Hematopoietic multipotent progenitor cell treated with erythropoietin and hydrocortisone succinate and interleukin-3 and kit ligand, for 4 days (in vitro differentiated cells): ENCODE measurements at regions not wholly inside any gene's neighbourhood (a gene's known extent, or its start where the extent isn't known, plus 50 kb on each side); places are given as distances from the start of the nearest gene placed in this dataset.
"Not testable (repeated sequence)": the region's sequence is repeated elsewhere in the genome, so short reads cannot be mapped to it uniquely, and the experiment has no call there.

ENCODE experiments used
- DNase-seq: peaks from one replicate; pipeline ENCODE4 v3.0.0-alpha.2; 2015

- no peak for DNase-seq
Observed at GRCh38 chr7:81162771-81163525, 244.1 kb upstream of the SEMA3C start.

GRCh38 chr7:81162234-81162633, 243.4 kb upstream of the SEMA3C start:
- no peak for DNase-seq

- peak; percentile 55 for DNase-seq
Observed at GRCh38 chr7:81161451-81162075, 242.7 kb upstream of the SEMA3C start.

GRCh38 chr7:81159402-81159801, 240.6 kb upstream of the SEMA3C start:
- peak; percentile 7 for DNase-seq

GRCh38 chr7:81158189-81158588, 239.3 kb upstream of the SEMA3C start:
- DNase-seq: no peak

- no peak for DNase-seq
Observed at GRCh38 chr7:81155654-81156373, 237.0 kb upstream of the SEMA3C start.

- DNase-seq: no peak
Observed at GRCh38 chr7:81154565-81154964, 235.7 kb upstream of the SEMA3C start.

GRCh38 chr7:81152925-81153324, 234.1 kb upstream of the SEMA3C start:
- not testable (repeated sequence) for DNase-seq

- DNase-seq: peak; percentile 5
Observed at GRCh38 chr7:81150951-81151361, 232.1 kb upstream of the SEMA3C start.

GRCh38 chr7:81143856-81144255, 225.0 kb upstream of the SEMA3C start:
- DNase-seq: no peak

GRCh38 chr7:81141257-81142205, 222.7 kb upstream of the SEMA3C start:
- not testable (repeated sequence) for DNase-seq

- peak; percentile 77 for DNase-seq
Observed at GRCh38 chr7:81140775-81141174, 221.9 kb upstream of the SEMA3C start.

- no peak for DNase-seq
Observed at GRCh38 chr7:81140252-81140651, 221.4 kb upstream of the SEMA3C start.

GRCh38 chr7:81138870-81139269, 220.0 kb upstream of the SEMA3C start:
- DNase-seq: peak; percentile 27

GRCh38 chr7:81135324-81135723, 216.5 kb upstream of the SEMA3C start:
- DNase-seq: no peak

GRCh38 chr7:81128011-81128410, 209.2 kb upstream of the SEMA3C start:
- no peak for DNase-seq

GRCh38 chr7:81120803-81121202, 202.0 kb upstream of the SEMA3C start:
- DNase-seq: no peak

GRCh38 chr7:81120111-81120510, 201.3 kb upstream of the SEMA3C start:
- no peak for DNase-seq

- DNase-seq: no peak
Observed at GRCh38 chr7:81114633-81115032, 195.8 kb upstream of the SEMA3C start.

GRCh38 chr7:81112731-81113130, 193.9 kb upstream of the SEMA3C start:
- no peak for DNase-seq

- DNase-seq: peak; percentile 74
Observed at GRCh38 chr7:81111781-81112540, 193.1 kb upstream of the SEMA3C start.

- no peak for DNase-seq
Observed at GRCh38 chr7:81111358-81111757, 192.5 kb upstream of the SEMA3C start.
